IMR-90 (cell line): ENCODE measurements at regions not wholly inside any gene's neighbourhood (a gene's known extent, or its start where the extent isn't known, plus 50 kb on each side); places are given as distances from the start of the nearest gene placed in this dataset.

ENCODE experiments used
- ATAC-seq: fragments of 200-7000 bp; cut with Tn5 transposase; 2 replicates; pipeline ENCODE4 v1.9.1; 2020; ENCODE audit warnings: low read depth, mild to moderate bottlenecking, moderate library complexity
- BruUV-seq: library from RNA; stranded (reverse); fragments of 400-500 nt; replicated peaks from 2 replicates; lab custom pipeline; 2021; lab: Mats Ljungman, UMichigan
- CTCF ChIA-PET: fragments of 300-600 bp; formaldehyde crosslinking; extraction: SDS; loops from one replicate; lab custom pipeline; 2021; ENCODE audit warnings: antibody characterized with exemption; lab: Yijun Ruan, JAX
- POLR2A ChIA-PET: fragments of 300-600 bp; sonication (Branson Sonifier 250); formaldehyde crosslinking; loops from one replicate; lab custom pipeline; 2022; ENCODE audit warnings: antibody characterized with exemption; ENCODE audit not compliant: unreplicated experiment; lab: Charles Lee
- DNase-seq: peaks from one replicate; pipeline ENCODE4 v3.0.0; 2013
- H2AFZ ChIP-seq: replicated peaks from 2 replicates; pipeline ENCODE3; 2013; ENCODE audit warnings: low read length, mild to moderate bottlenecking; ENCODE audit not compliant: poor library complexity
- H2AK5ac ChIP-seq: 2 replicates; pipeline ENCODE4 v1.6.1; 2013; ENCODE audit warnings: low read depth, low read length, inconsistent platforms
- H2AK9ac ChIP-seq: replicated peaks from 2 replicates; pipeline ENCODE3; 2013; ENCODE audit warnings: mild to moderate bottlenecking, low read depth, low read length, moderate library complexity; ENCODE audit not compliant: poor library complexity
- H2BK120ac ChIP-seq: 2 replicates; pipeline ENCODE4 v1.6.1; 2013; ENCODE audit warnings: low read depth, low read length, inconsistent platforms
- H2BK15ac ChIP-seq: 3 replicates; pipeline ENCODE4 v1.6.1; 2013; ENCODE audit warnings: low read depth, low read length, inconsistent platforms
- H2BK20ac ChIP-seq: 2 replicates; pipeline ENCODE4 v1.6.1; 2013; ENCODE audit warnings: low read depth, mild to moderate bottlenecking, inconsistent platforms, low read length, moderate library complexity
- H2BK5ac ChIP-seq: 2 replicates; pipeline ENCODE4 v1.6.1; 2013; ENCODE audit warnings: mild to moderate bottlenecking, low read depth, low read length, inconsistent platforms; ENCODE audit not compliant: poor library complexity, severe bottlenecking
- H3K14ac ChIP-seq: replicated peaks from 2 replicates; pipeline ENCODE4 v1.6.1; 2013; ENCODE audit warnings: low read depth, low read length, inconsistent platforms
- H3K18ac ChIP-seq: 2 replicates; pipeline ENCODE4 v1.6.1; 2013; ENCODE audit warnings: low read depth, low read length, control low read depth
- H3K23ac ChIP-seq: 2 replicates; pipeline ENCODE4 v1.6.1; 2013; ENCODE audit warnings: low read depth, low read length, inconsistent platforms
- H3K27ac ChIP-seq: 2 replicates; pipeline ENCODE4 v1.5.1; 2013; ENCODE audit warnings: mild to moderate bottlenecking, control low read depth, low read length; ENCODE audit not compliant: insufficient read depth
- H3K27me3 ChIP-seq: 2 replicates; pipeline ENCODE4 v1.6.1; 2013; ENCODE audit warnings: low read length; ENCODE audit not compliant: control insufficient read depth, insufficient read depth
- H3K36me3 ChIP-seq: 2 replicates; pipeline ENCODE4 v1.6.1; 2013; ENCODE audit warnings: low read length, mixed read lengths; ENCODE audit not compliant: control insufficient read depth, insufficient read depth
- H3K4ac ChIP-seq: 2 replicates; pipeline ENCODE4 v1.6.1; 2013; ENCODE audit warnings: low read depth, low read length, inconsistent platforms
- H3K4me1 ChIP-seq: 2 replicates; pipeline ENCODE4 v1.6.1; 2013; ENCODE audit warnings: low read length, mixed read lengths; ENCODE audit not compliant: control insufficient read depth, insufficient read depth
- H3K4me2 ChIP-seq: 2 replicates; pipeline ENCODE4 v1.6.1; 2013; ENCODE audit warnings: low read depth, mild to moderate bottlenecking, control low read depth, low read length, moderate library complexity
- H3K4me3 ChIP-seq: 2 replicates; pipeline ENCODE4 v1.5.1; 2013; ENCODE audit warnings: low read depth, mild to moderate bottlenecking, control low read depth, low read length, moderate library complexity; ENCODE audit not compliant: insufficient read depth
- H3K56ac ChIP-seq: 2 replicates; pipeline ENCODE4 v1.6.1; 2013; ENCODE audit warnings: low read length, inconsistent platforms; ENCODE audit not compliant: insufficient read depth; ENCODE audit errors: extremely low read depth
- H3K79me1 ChIP-seq, 2 experiments: 2 replicates each; pipeline ENCODE4 v1.6.1; 2013; ENCODE audit warnings: low read length in 2 of 2, inconsistent platforms in 1 of 2, low read depth in 1 of 2
- H3K9ac ChIP-seq: 2 replicates; pipeline ENCODE4 v1.6.1; 2013; ENCODE audit warnings: low read depth, low read length, control low read depth
- H3K9me1 ChIP-seq: 2 replicates; pipeline ENCODE4 v1.6.1; 2013; ENCODE audit warnings: low read length, inconsistent platforms; ENCODE audit not compliant: insufficient read depth
- H3K9me3 ChIP-seq: 2 replicates; pipeline ENCODE4 v1.6.1; 2013; ENCODE audit warnings: low read length; ENCODE audit not compliant: control insufficient read depth, insufficient read depth
- H4K20me1 ChIP-seq: 2 replicates; pipeline ENCODE4 v1.6.1; 2013; ENCODE audit warnings: low read length, inconsistent platforms; ENCODE audit not compliant: insufficient read depth
- H4K5ac ChIP-seq: 2 replicates; pipeline ENCODE4 v1.6.1; 2013; ENCODE audit warnings: mild to moderate bottlenecking, low read depth, low read length, control low read depth
- H4K8ac ChIP-seq, 2 experiments: 2 replicates each; pipeline ENCODE4 v1.6.1; 2013; ENCODE audit warnings: low read depth in 2 of 2, low read length in 2 of 2, control low read depth in 1 of 2, inconsistent platforms in 1 of 2
- H4K91ac ChIP-seq: 2 replicates; pipeline ENCODE4 v1.6.1; 2013; ENCODE audit warnings: low read depth, low read length, inconsistent platforms; ENCODE audit not compliant: insufficient read depth
- BHLHE40 ChIP-seq: fragments of 150-350 bp; IDR thresholded peaks from 2 replicates; pipeline ENCODE4 v1.6.1; 2016; ENCODE audit warnings: mild to moderate bottlenecking, low read depth, low read length
- CTCF ChIP-seq: conservative IDR thresholded peaks from 2 replicates; pipeline ENCODE4 v1.5.1; 2012; ENCODE audit warnings: mild to moderate bottlenecking, low read depth, low read length, improper control_type of control experiment
- FOS ChIP-seq: fragments of 150-350 bp; IDR thresholded peaks from 2 replicates; pipeline ENCODE4 v1.6.1; 2016; ENCODE audit warnings: low read depth, low read length
- MXI1 ChIP-seq: IDR thresholded peaks from 2 replicates; pipeline ENCODE4 v1.6.1; 2012; ENCODE audit warnings: low read depth, mild to moderate bottlenecking, low read length, moderate library complexity, borderline replicate concordance
- RAD21 ChIP-seq: IDR thresholded peaks from 2 replicates; pipeline ENCODE4 v1.6.1; 2012; ENCODE audit warnings: low read length, improper control_type of control experiment
- WGBS, 2 experiments: methylation state at CpG; one replicate each; pipeline versions ENCODE4 v1.1.5 to v1.1.7; 2013; ENCODE audit warnings: missing lambda C conversion rate in 2 of 2; ENCODE audit not compliant: insufficient read length in 1 of 2; ENCODE audit errors: extremely low coverage in 2 of 2; 5-methylcytosine and 5-hydroxymethylcytosine counted together
- dilution Hi-C: fragments of 300-500 bp; cut with HindIII; formaldehyde crosslinking; loops from one replicate; pipeline ENCODE4 v1.14.3; 2018; ENCODE audit warnings: low sequenced_read_pairs; ENCODE audit not compliant: unreplicated experiment
- in situ Hi-C: fragments of 300-500 bp; cut with MboI; formaldehyde crosslinking; loops from 3 replicates; pipeline ENCODE4 v1.14.3; 2019; ENCODE audit warnings: low sequenced_read_pairs, inconsistent platforms, mixed read lengths
- intact Hi-C: fragments of 100-400 bp; cut with micrococcal nuclease; formaldehyde crosslinking; loops from 2 replicates; pipeline ENCODE4 v1.10.0; 2022

- POLR2A ChIA-PET = no interaction called here
- Histone ChIP-seq H2AK9ac (no peak overlapping the region), H4K20me1 (no peaks in the 10 kb centered on the region), H3K36me3 (no peaks in the 10 kb centered on the region), H3K27me3 (no peaks in the 10 kb centered on the region), H4K8ac (no peak overlapping the region), H3K27ac (no peak overlapping the region), H3K4me1 (no peaks in the 10 kb centered on the region), H3K4ac (no peak overlapping the region), H4K91ac (no peak overlapping the region), H2BK5ac (no peak overlapping the region), H2BK20ac (no peak overlapping the region), H3K18ac (no peak overlapping the region), H3K9me1 (no peaks in the 10 kb centered on the region), H3K79me1 (no peaks in the 10 kb centered on the region), H2AK5ac (no peak overlapping the region), H3K4me3 (no peak overlapping the region), H3K4me2 (no peak overlapping the region), H3K56ac (no peak overlapping the region), H3K23ac (no peak overlapping the region), H3K9me3 (peaks cover 4% of the 10 kb centered on the region), H3K9ac (no peak overlapping the region), H2AFZ (no peak overlapping the region), H2BK15ac (no peak overlapping the region), H3K14ac (no peak overlapping the region), H2BK120ac (no peak overlapping the region), H4K5ac (no peak overlapping the region)
- dilution Hi-C loops = no loop called here
- no TSS peak for BruUV-seq
- WGBS, 2 experiments = no CpG with 5 or more reads among the region's 1 CpG
- CTCF ChIA-PET = no interaction called here
- in situ Hi-C loops = no loop called here
- TF ChIP-seq BHLHE40 = no peak
- TF ChIP-seq MXI1 = no peak
- no peak for TF ChIP-seq CTCF
- no peak for TF ChIP-seq FOS
- no peak for TF ChIP-seq RAD21
- intact Hi-C loops = no loop called here
- DNase-seq (no peak), ATAC-seq (no peak)
These were observed 112.8 kb upstream of the CDH12 start for GRCh38 chr5:22965960-22966359.
